GM12878 (cell line): ENCODE measurements at regions not wholly inside any gene's neighbourhood (a gene's known extent, or its start where the extent isn't known, plus 50 kb on each side); places are given as distances from the start of the nearest gene placed in this dataset.

ENCODE experiments used
- DPF2 ChIP-seq: fragments of 450-650 bp; IDR thresholded peaks from 2 replicates; pipeline ENCODE4 v1.6.1; 2017; ENCODE audit warnings: mild to moderate bottlenecking
- TCF12 ChIP-seq: IDR thresholded peaks from 2 replicates; pipeline ENCODE4 v1.6.1; 2011; ENCODE audit warnings: low read depth, mild to moderate bottlenecking, low read length
- ZNF274 ChIP-seq: IDR thresholded peaks from one replicate; pipeline ENCODE4 v1.8.0; 2011; ENCODE audit not compliant: insufficient read length, insufficient read depth
- TF ChIP-seq, protein P1 (sequence below): IDR thresholded peaks from 2 replicates; pipeline ENCODE4 v1.6.1; 2012; ENCODE audit warnings: mild to moderate bottlenecking, low read depth, low read length
- TF ChIP-seq, protein P2 (sequence below): IDR thresholded peaks from 2 replicates; pipeline ENCODE4 v1.6.1; 2011; ENCODE audit warnings: borderline replicate concordance, low read depth, mild to moderate bottlenecking, moderate library complexity, mixed read lengths, low read length; ENCODE audit not compliant: insufficient read depth; ENCODE audit errors: extremely low read length
- TF ChIP-seq, protein P3 (sequence below): fragments of 450-650 bp; IDR thresholded peaks from 2 replicates; pipeline ENCODE4 v1.6.1; 2017; ENCODE audit warnings: mild to moderate bottlenecking, moderate library complexity

DNA sequence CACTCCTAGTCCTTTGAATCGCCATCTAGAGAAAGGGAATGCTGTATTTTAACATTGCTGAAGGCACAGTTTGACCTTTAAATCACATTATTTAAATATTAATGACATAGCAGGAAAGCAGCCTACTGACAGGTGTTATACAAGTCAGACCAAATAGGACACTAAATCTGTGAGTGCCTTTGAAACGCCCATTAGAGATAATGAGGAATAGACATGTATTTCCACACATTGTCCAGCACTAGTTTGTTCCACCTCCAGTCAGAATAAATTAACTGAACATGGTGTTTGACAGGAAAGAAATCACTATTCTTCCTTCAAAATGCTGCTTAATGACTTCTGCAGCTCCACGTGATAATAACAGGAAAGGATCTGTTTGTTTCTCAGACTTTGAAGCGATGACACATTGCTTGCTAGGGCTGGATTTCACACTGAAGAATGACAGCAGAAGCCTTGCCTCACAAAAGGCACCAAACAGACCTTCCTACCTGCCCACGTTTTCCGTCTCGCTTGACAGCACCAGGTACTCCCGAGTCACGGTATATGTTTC lies 90.5 kb upstream of the DDX18 start (continued):
- TF ChIP-seq, protein P1, sequence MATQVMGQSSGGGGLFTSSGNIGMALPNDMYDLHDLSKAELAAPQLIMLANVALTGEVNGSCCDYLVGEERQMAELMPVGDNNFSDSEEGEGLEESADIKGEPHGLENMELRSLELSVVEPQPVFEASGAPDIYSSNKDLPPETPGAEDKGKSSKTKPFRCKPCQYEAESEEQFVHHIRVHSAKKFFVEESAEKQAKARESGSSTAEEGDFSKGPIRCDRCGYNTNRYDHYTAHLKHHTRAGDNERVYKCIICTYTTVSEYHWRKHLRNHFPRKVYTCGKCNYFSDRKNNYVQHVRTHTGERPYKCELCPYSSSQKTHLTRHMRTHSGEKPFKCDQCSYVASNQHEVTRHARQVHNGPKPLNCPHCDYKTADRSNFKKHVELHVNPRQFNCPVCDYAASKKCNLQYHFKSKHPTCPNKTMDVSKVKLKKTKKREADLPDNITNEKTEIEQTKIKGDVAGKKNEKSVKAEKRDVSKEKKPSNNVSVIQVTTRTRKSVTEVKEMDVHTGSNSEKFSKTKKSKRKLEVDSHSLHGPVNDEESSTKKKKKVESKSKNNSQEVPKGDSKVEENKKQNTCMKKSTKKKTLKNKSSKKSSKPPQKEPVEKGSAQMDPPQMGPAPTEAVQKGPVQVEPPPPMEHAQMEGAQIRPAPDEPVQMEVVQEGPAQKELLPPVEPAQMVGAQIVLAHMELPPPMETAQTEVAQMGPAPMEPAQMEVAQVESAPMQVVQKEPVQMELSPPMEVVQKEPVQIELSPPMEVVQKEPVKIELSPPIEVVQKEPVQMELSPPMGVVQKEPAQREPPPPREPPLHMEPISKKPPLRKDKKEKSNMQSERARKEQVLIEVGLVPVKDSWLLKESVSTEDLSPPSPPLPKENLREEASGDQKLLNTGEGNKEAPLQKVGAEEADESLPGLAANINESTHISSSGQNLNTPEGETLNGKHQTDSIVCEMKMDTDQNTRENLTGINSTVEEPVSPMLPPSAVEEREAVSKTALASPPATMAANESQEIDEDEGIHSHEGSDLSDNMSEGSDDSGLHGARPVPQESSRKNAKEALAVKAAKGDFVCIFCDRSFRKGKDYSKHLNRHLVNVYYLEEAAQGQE = no peak
- no peak for TF ChIP-seq TCF12
- TF ChIP-seq, protein P2, sequence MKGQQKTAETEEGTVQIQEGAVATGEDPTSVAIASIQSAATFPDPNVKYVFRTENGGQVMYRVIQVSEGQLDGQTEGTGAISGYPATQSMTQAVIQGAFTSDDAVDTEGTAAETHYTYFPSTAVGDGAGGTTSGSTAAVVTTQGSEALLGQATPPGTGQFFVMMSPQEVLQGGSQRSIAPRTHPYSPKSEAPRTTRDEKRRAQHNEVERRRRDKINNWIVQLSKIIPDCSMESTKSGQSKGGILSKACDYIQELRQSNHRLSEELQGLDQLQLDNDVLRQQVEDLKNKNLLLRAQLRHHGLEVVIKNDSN = no peak
- TF ChIP-seq, protein P3, sequence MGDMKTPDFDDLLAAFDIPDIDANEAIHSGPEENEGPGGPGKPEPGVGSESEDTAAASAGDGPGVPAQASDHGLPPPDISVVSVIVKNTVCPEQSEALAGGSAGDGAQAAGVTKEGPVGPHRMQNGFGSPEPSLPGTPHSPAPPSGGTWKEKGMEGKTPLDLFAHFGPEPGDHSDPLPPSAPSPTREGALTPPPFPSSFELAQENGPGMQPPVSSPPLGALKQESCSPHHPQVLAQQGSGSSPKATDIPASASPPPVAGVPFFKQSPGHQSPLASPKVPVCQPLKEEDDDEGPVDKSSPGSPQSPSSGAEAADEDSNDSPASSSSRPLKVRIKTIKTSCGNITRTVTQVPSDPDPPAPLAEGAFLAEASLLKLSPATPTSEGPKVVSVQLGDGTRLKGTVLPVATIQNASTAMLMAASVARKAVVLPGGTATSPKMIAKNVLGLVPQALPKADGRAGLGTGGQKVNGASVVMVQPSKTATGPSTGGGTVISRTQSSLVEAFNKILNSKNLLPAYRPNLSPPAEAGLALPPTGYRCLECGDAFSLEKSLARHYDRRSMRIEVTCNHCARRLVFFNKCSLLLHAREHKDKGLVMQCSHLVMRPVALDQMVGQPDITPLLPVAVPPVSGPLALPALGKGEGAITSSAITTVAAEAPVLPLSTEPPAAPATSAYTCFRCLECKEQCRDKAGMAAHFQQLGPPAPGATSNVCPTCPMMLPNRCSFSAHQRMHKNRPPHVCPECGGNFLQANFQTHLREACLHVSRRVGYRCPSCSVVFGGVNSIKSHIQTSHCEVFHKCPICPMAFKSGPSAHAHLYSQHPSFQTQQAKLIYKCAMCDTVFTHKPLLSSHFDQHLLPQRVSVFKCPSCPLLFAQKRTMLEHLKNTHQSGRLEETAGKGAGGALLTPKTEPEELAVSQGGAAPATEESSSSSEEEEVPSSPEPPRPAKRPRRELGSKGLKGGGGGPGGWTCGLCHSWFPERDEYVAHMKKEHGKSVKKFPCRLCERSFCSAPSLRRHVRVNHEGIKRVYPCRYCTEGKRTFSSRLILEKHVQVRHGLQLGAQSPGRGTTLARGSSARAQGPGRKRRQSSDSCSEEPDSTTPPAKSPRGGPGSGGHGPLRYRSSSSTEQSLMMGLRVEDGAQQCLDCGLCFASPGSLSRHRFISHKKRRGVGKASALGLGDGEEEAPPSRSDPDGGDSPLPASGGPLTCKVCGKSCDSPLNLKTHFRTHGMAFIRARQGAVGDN = no peak
- no peak for TF ChIP-seq DPF2
- TF ChIP-seq ZNF274 = no peak
